HUES64 (cell line): ENCODE measurements at regions not wholly inside any gene's neighbourhood (a gene's known extent, or its start where the extent isn't known, plus 50 kb on each side); places are given as distances from the start of the nearest gene placed in this dataset.

ENCODE experiments used
- H3K27ac ChIP-seq: 2 replicates; pipeline ENCODE4 v1.7.0; 2013; ENCODE audit warnings: low read depth, low read length, inconsistent platforms
- H3K27me3 ChIP-seq: 2 replicates; pipeline ENCODE4 v1.6.1; 2013; ENCODE audit warnings: mild to moderate bottlenecking, low read length; ENCODE audit not compliant: insufficient read depth
- H3K36me3 ChIP-seq: 2 replicates; pipeline ENCODE4 v1.6.1; 2013; ENCODE audit warnings: mild to moderate bottlenecking, low read length; ENCODE audit not compliant: insufficient read depth
- H3K4me1 ChIP-seq: 2 replicates; pipeline ENCODE4 v1.6.1; 2013; ENCODE audit warnings: mild to moderate bottlenecking, low read length, moderate library complexity; ENCODE audit not compliant: insufficient read depth
- H3K4me3 ChIP-seq: 2 replicates; pipeline ENCODE4 v1.5.1; 2013; ENCODE audit warnings: mild to moderate bottlenecking, low read length, moderate library complexity
- H3K9ac ChIP-seq: 2 replicates; pipeline ENCODE4 v1.6.1; 2013; ENCODE audit warnings: mild to moderate bottlenecking, low read depth, low read length
- H3K9me3 ChIP-seq: 2 replicates; pipeline ENCODE4 v1.6.1; 2013; ENCODE audit warnings: low read depth, low read length; ENCODE audit not compliant: insufficient read depth
- WGBS: fragments of 150-250, 120-280 bp; methylation state at CpG from one replicate; pipeline ENCODE4 v1.1.7; 2013; ENCODE audit warnings: missing lambda C conversion rate; 5-methylcytosine and 5-hydroxymethylcytosine counted together

- no peak overlapping the region for H3K27ac ChIP-seq
- H3K4me3 ChIP-seq: no peak overlapping the region
- no peaks in the 10 kb centered on the region for H3K36me3 ChIP-seq
- no peaks in the 10 kb centered on the region for H3K9me3 ChIP-seq
- H3K4me1 ChIP-seq: no peaks in the 10 kb centered on the region
- H3K27me3 ChIP-seq: no peaks in the 10 kb centered on the region
- no peak overlapping the region for H3K9ac ChIP-seq
- WGBS: 91% methylated on average over 5 of the region's 6 CpGs
These were observed 63.2 kb upstream of the GUCY1A1 start for GRCh38 chr4:155603360-155603891.

- no peak overlapping the region for H3K9ac ChIP-seq
- no peaks in the 10 kb centered on the region for H3K4me1 ChIP-seq
- no peak overlapping the region for H3K4me3 ChIP-seq
- WGBS: 93% methylated on average over 1 of the region's 3 CpGs
- no peaks in the 10 kb centered on the region for H3K9me3 ChIP-seq
- H3K27me3 ChIP-seq: no peaks in the 10 kb centered on the region
- no peak overlapping the region for H3K27ac ChIP-seq
- no peaks in the 10 kb centered on the region for H3K36me3 ChIP-seq
These were observed 64.1 kb upstream of the GUCY1A1 start for GRCh38 chr4:155602351-155603140.

DNA sequence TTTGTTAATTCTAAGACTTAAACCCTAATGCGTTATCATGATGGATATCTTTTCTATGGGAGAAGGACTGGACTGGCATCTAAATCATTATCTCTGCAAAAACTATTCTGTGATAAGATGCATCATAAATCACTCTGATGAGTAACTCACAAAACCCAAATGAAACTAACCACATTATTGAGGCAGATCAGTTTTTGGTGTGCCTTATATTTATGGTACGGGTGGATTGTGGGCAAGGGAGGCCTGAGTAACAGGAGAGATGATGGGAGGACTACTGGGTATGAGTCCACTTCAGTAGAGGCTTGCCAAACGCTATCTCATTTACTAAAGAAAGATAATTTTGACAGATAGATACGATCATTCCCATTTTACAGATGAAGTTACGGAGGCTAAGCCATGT, 66.4 kb upstream of the GUCY1A1 start:
- no peaks in the 10 kb centered on the region for H3K27me3 ChIP-seq
- H3K4me1 ChIP-seq: no peaks in the 10 kb centered on the region
- no peaks in the 10 kb centered on the region for H3K36me3 ChIP-seq
- no peak overlapping the region for H3K27ac ChIP-seq
- no peak overlapping the region for H3K4me3 ChIP-seq
- no peak overlapping the region for H3K9ac ChIP-seq
- WGBS: 94% methylated on average over 5 of the region's 5 CpGs
- no peaks in the 10 kb centered on the region for H3K9me3 ChIP-seq

- Histone ChIP-seq H3K27me3 (no peaks in the 10 kb centered on the region), H3K4me1 (no peaks in the 10 kb centered on the region), H3K4me3 (no peak overlapping the region), H3K27ac (no peak overlapping the region), H3K9me3 (no peaks in the 10 kb centered on the region), H3K9ac (no peak overlapping the region), H3K36me3 (no peaks in the 10 kb centered on the region)
These were observed 67.1 kb upstream of the GUCY1A1 start for GRCh38 chr4:155599596-155599995.

- no peak overlapping the region for H3K9ac ChIP-seq
- 94% methylated on average over 4 of the region's 6 CpGs for WGBS
- no peaks in the 10 kb centered on the region for H3K9me3 ChIP-seq
- no peak overlapping the region for H3K4me3 ChIP-seq
- H3K27me3 ChIP-seq: no peaks in the 10 kb centered on the region
- H3K4me1 ChIP-seq: no peaks in the 10 kb centered on the region
- no peaks in the 10 kb centered on the region for H3K36me3 ChIP-seq
- H3K27ac ChIP-seq: no peak overlapping the region
These were observed 67.6 kb upstream of the GUCY1A1 start for GRCh38 chr4:155599085-155599484.

- no peaks in the 10 kb centered on the region for H3K4me1 ChIP-seq
- no peak overlapping the region for H3K9ac ChIP-seq
- no peak overlapping the region for H3K27ac ChIP-seq
- H3K36me3 ChIP-seq: no peaks in the 10 kb centered on the region
- WGBS: no CpG with 5 or more reads among the region's 3 CpGs
- H3K27me3 ChIP-seq: no peaks in the 10 kb centered on the region
- H3K4me3 ChIP-seq: no peak overlapping the region
- no peaks in the 10 kb centered on the region for H3K9me3 ChIP-seq
These were observed 68.7 kb upstream of the GUCY1A1 start for GRCh38 chr4:155597933-155598451.

DNA sequence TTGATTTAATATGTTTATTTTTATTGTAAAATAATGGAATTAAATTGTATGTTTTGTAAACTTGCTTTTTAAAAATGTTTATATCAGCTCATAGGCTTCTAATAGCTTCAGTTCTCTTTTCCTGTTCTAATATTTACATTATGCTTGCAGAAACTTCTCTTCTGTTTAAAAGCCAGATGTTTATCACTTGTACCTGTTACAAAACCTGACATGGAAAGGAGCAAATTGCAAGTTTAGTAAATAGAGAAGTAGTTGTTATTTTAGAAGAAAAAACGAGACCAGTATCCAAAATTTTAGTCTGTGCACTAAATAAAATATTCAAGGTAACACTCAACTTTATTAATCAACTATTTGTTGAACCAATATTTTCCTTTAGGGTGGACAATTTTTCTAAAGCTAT, 69.4 kb upstream of the GUCY1A1 start:
- no peaks in the 10 kb centered on the region for H3K4me1 ChIP-seq
- H3K27me3 ChIP-seq: no peaks in the 10 kb centered on the region
- no peak overlapping the region for H3K9ac ChIP-seq
- H3K36me3 ChIP-seq: no peaks in the 10 kb centered on the region
- H3K4me3 ChIP-seq: no peak overlapping the region
- no peaks in the 10 kb centered on the region for H3K9me3 ChIP-seq
- WGBS: no CpG with 5 or more reads among the region's 1 CpG
- H3K27ac ChIP-seq: no peak overlapping the region

DNA sequence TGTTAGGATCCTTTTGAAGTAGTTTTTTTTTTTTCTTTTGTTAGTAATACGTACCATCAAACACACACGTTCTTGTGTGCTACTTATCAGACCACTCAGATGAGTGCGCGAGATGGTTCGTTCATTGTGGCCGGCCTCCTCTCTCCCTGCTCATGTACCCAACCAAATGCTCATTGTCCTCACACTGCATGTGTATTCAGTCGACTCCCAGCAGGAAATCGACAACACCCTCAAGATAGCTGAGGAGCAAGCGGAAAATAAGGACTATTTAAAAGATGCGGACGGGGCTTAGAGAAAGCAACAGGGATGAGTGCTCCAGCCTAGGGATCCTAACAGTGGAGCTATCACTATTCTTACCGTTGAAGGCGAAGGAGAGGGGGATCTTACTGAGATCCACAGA, 72.9 kb upstream of the GUCY1A1 start:
- Histone ChIP-seq H3K27me3 (no peaks in the 10 kb centered on the region), H3K4me3 (no peak overlapping the region), H3K9me3 (no peaks in the 10 kb centered on the region), H3K4me1 (no peaks in the 10 kb centered on the region), H3K36me3 (no peaks in the 10 kb centered on the region), H3K27ac (no peak overlapping the region), H3K9ac (no peak overlapping the region)
- 84% methylated on average over 13 of the region's 13 CpGs for WGBS

DNA sequence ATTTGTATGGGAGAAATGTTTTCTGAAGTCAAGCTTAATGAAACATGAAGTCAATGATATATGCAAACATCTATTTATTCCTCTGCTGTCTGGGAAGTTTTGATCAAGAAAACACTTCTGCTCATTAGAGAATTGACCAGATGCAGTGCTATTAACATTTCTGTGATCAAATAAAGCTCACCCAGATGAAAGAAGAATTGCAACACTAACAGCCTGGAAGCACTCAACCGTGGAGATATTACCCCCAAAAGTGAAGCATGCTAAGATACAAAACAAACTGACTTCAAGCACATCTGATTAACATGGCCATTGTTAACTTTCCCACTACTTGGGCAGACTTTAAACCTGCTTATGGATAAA, 73.7 kb upstream of the GUCY1A1 start:
- Histone ChIP-seq H3K4me1 (no peaks in the 10 kb centered on the region), H3K9ac (no peak overlapping the region), H3K9me3 (no peaks in the 10 kb centered on the region), H3K4me3 (no peak overlapping the region), H3K36me3 (no peaks in the 10 kb centered on the region), H3K27ac (no peak overlapping the region), H3K27me3 (no peaks in the 10 kb centered on the region)
- 90% methylated on average over 1 of the region's 1 CpG for WGBS

DNA sequence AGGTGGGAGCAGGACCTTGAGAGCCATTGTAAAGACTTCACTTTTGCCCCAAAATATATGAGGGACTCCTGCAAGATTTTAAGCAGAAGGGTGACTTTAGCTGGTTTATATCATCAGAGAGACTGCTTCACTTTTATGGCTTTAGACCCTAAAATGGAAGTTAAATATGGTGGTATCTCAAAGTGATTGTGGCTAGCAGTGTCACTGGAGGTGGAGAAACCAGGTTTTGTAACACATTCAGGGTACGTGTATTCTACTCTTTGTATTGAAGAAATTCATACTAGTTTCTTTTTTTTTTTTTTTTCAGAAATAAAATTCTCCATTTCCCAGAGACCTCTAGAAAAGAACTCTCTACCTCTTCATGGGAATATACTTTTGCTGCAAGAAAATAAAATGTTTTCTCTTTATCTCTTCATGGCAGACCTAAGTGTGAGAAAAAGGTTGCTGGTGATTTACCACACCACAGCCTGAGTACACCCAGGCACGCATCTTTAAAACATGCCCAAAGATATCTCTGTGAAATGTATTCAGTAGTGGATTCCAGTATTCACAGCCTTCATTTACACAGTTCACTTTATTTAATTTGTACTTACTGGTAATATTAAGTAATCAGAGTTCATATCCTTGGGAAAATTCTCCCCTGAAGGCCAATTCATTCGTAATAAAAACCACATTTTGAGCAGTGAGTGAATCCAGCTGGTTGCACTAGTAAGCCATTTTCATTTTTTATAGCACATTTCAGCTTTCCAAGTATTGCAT, 74.3 kb upstream of the GUCY1A1 start:
- Histone ChIP-seq H3K27ac (no peak overlapping the region), H3K27me3 (no peaks in the 10 kb centered on the region), H3K4me3 (no peak overlapping the region), H3K4me1 (no peaks in the 10 kb centered on the region), H3K36me3 (no peaks in the 10 kb centered on the region), H3K9me3 (no peaks in the 10 kb centered on the region), H3K9ac (no peak overlapping the region)
- WGBS: 100% methylated on average over 1 of the region's 3 CpGs

DNA sequence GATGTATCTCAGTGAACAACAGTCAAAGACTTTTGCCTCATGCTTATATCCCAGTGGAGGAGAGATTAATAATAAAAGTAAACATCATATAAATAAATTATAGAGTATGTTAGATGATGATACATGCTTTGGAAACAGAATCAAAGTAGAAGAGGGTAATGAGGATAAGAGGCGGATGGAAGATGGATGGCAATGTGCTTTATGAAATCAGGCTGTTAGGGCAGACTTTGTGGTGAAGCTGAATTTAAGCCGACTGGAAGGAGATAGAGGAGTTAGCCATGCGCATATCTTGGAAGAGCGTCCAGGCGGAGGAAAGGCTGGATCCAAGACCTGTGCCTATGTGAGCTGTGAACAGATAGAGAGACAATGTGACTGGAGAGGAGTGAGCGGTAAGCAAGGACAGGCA, 74.9 kb upstream of the GUCY1A1 start:
- Histone ChIP-seq H3K27ac (no peak overlapping the region), H3K36me3 (no peaks in the 10 kb centered on the region), H3K27me3 (no peaks in the 10 kb centered on the region), H3K4me3 (no peak overlapping the region), H3K9ac (no peak overlapping the region), H3K4me1 (no peaks in the 10 kb centered on the region), H3K9me3 (no peaks in the 10 kb centered on the region)
- 92% methylated on average over 6 of the region's 6 CpGs for WGBS
